ENCODE measurements at regions not wholly inside any gene's neighbourhood (a gene's known extent, or its start where the extent isn't known, plus 50 kb on each side); places are given as distances from the start of the nearest gene placed in this dataset.
"Not testable (repeated sequence)": the region's sequence is repeated elsewhere in the genome, so short reads cannot be mapped to it uniquely, and the experiment has no call there.

- TF ChIP-seq POLR2A, CTCF (IDR thresholded peaks at IDR 0.05): not testable (repeated sequence)
Observed at GRCh38 chr7:79739036-79739709, 285.7 kb upstream of the MAGI2 start.
